ENCODE measurements at regions not wholly inside any gene's neighbourhood (a gene's known extent, or its start where the extent isn't known, plus 50 kb on each side); places are given as distances from the start of the nearest gene placed in this dataset.
"Not testable (repeated sequence)": the region's sequence is repeated elsewhere in the genome, so short reads cannot be mapped to it uniquely, and the experiment has no call there.

GRCh38 chr2:220593526-220593925 lies 966.1 kb downstream of the SLC4A3 start:
- no peak for DNase-seq
- intact Hi-C loops (cut with DNase I), result no loop called here
- Histone ChIP-seq H3K27me3 (no peaks in the 10 kb centered on the region), H3K4me1 (ENCODE audit: insufficient read depth) (no peaks in the 10 kb centered on the region), H3K27ac (no peak overlapping the region), H3K9me3 (no peaks in the 10 kb centered on the region), H3K4me3 (no peak overlapping the region), H3K36me3 (no peaks in the 10 kb centered on the region)
- WGBS, 3 donors, result 26 to 64% (median 62%) methylated on average over 1 of the region's 1 CpG
- TF ChIP-seq POLR2A (IDR thresholded peaks at IDR 0.05), result no peak
- TF ChIP-seq CTCF (IDR thresholded peaks at IDR 0.05), result no peak
- no peak for TF ChIP-seq EP300 (IDR thresholded peaks at IDR 0.05)

GRCh38 chr2:220601674-220602073 lies 970.4 kb downstream of the EPHA4 start:
- intact Hi-C loops (cut with DNase I), result no loop called here
- WGBS, 3 donors, result 71 to 74% (median 73%) methylated on average over 3 of the region's 3 CpGs
- TF ChIP-seq CTCF (IDR thresholded peaks at IDR 0.05) (no peak), EP300 (IDR thresholded peaks at IDR 0.05) (no peak), POLR2A (IDR thresholded peaks at IDR 0.05) (no peak)
- Histone ChIP-seq H3K4me3 (no peak overlapping the region), H3K9me3 (no peaks in the 10 kb centered on the region), H3K27ac (no peak overlapping the region), H3K4me1 (ENCODE audit: insufficient read depth) (no peaks in the 10 kb centered on the region), H3K36me3 (no peaks in the 10 kb centered on the region), H3K27me3 (no peaks in the 10 kb centered on the region)
- no peak for DNase-seq

DNA sequence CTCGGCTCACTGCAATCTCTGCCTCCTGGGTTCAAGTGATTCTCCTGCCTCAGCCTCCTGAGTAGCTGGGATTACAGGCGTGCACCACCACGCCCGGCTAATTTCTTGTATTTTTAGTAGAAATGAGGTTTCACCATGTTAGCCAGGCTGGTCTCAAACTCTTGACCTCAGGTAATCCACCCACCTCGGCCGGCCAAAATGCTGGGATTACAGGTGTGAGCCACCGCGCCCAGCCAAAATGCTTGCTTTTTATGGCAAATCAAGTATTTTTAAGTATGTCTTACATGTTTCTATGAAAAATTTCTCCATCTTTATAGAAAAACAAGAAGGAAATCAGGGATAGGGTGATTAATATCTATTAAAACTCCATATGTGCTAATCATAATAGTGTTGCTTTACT lies 959.1 kb downstream of the EPHA4 start:
- H3K27me3 ChIP-seq; DNase-seq; H3K9me3 ChIP-seq; intact Hi-C loops (cut with DNase I); H3K4me1 ChIP-seq (ENCODE audit: insufficient read depth); H3K4me3 ChIP-seq; H3K36me3 ChIP-seq; H3K27ac ChIP-seq: not testable (repeated sequence)
- 96 to 98% (median 97%) methylated on average over 8 of the region's 8 CpGs for WGBS, 3 donors

DNA sequence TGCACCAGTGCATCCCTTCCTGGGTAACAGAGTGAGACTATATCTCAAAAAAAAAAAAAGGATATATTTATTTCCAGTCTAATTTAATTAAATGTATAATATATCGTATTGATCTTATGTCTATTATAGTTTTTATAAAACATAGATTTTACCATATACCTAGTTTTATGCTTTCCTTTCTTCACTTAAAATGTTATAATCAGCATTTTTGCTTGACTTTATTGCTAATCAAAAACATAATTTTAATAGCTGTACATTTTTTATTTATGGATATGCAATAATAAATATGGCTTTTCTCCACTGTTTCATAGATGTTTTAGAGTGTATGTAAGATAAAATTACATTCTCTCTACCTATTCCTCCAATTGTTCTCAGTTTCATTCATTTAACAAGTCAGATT lies 958.0 kb downstream of the EPHA4 start:
- H3K36me3 ChIP-seq, result no peaks in the 10 kb centered on the region
- H3K4me1 ChIP-seq (ENCODE audit: insufficient read depth), result no peaks in the 10 kb centered on the region
- DNase-seq, result no peak
- no peaks in the 10 kb centered on the region for H3K9me3 ChIP-seq
- no peak overlapping the region for H3K4me3 ChIP-seq
- intact Hi-C loops (cut with DNase I), result no loop called here
- no peaks in the 10 kb centered on the region for H3K27me3 ChIP-seq
- no peak overlapping the region for H3K27ac ChIP-seq
- no peak for TF ChIP-seq EP300 (IDR thresholded peaks at IDR 0.05)
- no peak for TF ChIP-seq POLR2A (IDR thresholded peaks at IDR 0.05)
- TF ChIP-seq CTCF (IDR thresholded peaks at IDR 0.05), result no peak
- WGBS, 3 donors, result 93 to 100% (median 96%) methylated on average over 1 of the region's 1 CpG

GRCh38 chr2:220619525-220620220 lies 952.4 kb downstream of the EPHA4 start:
- H3K9me3 ChIP-seq, result no peaks in the 10 kb centered on the region
- intact Hi-C loops (cut with DNase I), result no loop called here
- H3K27ac ChIP-seq, result no peak overlapping the region
- H3K4me3 ChIP-seq, result no peak overlapping the region
- WGBS, 3 donors, result 79 to 88% (median 86%) methylated on average over 3 of the region's 3 CpGs
- H3K36me3 ChIP-seq, result no peaks in the 10 kb centered on the region
- no peaks in the 10 kb centered on the region for H3K4me1 ChIP-seq (ENCODE audit: insufficient read depth)
- TF ChIP-seq POLR2A (IDR thresholded peaks at IDR 0.05) (no peak), EP300 (IDR thresholded peaks at IDR 0.05) (no peak), CTCF (IDR thresholded peaks at IDR 0.05) (no peak)
- H3K27me3 ChIP-seq, result no peaks in the 10 kb centered on the region
- DNase-seq, result no peak
